Neuronal stem cell (in vitro differentiated cells): ENCODE measurements at regions not wholly inside any gene's neighbourhood (a gene's known extent, or its start where the extent isn't known, plus 50 kb on each side); places are given as distances from the start of the nearest gene placed in this dataset.
A peak's percentile ranks its signal among the peaks of the same experiment; 100 is the strongest.

Source experiments
- DNase-seq: peaks from one replicate; pipeline ENCODE4 v3.0.0-alpha.2; 2013; ENCODE audit warnings: low spot score
- H2AFZ ChIP-seq: one replicate; pipeline ENCODE4 v1.6.1; 2013; ENCODE audit warnings: mild to moderate bottlenecking, low read length, inconsistent platforms
- H2AK5ac ChIP-seq: 2 replicates; pipeline ENCODE4 v1.6.1; 2013; ENCODE audit warnings: low read depth, mild to moderate bottlenecking, inconsistent platforms, low read length, moderate library complexity, mixed read lengths
- H2BK120ac ChIP-seq: 2 replicates; pipeline ENCODE4 v1.6.1; 2013; ENCODE audit warnings: low read depth, mild to moderate bottlenecking, inconsistent platforms, low read length, moderate library complexity, mixed read lengths
- H2BK12ac ChIP-seq: one replicate; pipeline ENCODE4 v1.6.1; 2013; ENCODE audit warnings: low read length, inconsistent platforms
- H2BK15ac ChIP-seq: 2 replicates; pipeline ENCODE4 v1.6.1; 2013; ENCODE audit warnings: mild to moderate bottlenecking, low read length, inconsistent platforms, mixed read lengths
- H2BK5ac ChIP-seq: one replicate; pipeline ENCODE4 v1.6.1; 2013; ENCODE audit warnings: inconsistent platforms, mild to moderate bottlenecking, low read length, moderate library complexity
- H3K14ac ChIP-seq: one replicate; pipeline ENCODE4 v1.6.1; 2013; ENCODE audit warnings: low read length, inconsistent platforms
- H3K18ac ChIP-seq: 2 replicates; pipeline ENCODE4 v1.6.1; 2013; ENCODE audit warnings: low read length, inconsistent platforms
- H3K23ac ChIP-seq: 2 replicates; pipeline ENCODE4 v1.6.1; 2013; ENCODE audit warnings: low read depth, mild to moderate bottlenecking, mixed read lengths, low read length, inconsistent platforms; ENCODE audit not compliant: poor library complexity
- H3K27ac ChIP-seq: replicated peaks from 3 replicates; pipeline ENCODE4 v1.5.1; 2013; ENCODE audit warnings: low read length, inconsistent platforms
- H3K27me3 ChIP-seq, 3 experiments: 2 replicates each; pipeline ENCODE4 v1.6.1; 2013; ENCODE audit warnings: low read length in 3 of 3, mild to moderate bottlenecking in 2 of 3, inconsistent platforms in 1 of 3, low read depth in 1 of 3, mixed read lengths in 1 of 3, moderate library complexity in 1 of 3; ENCODE audit not compliant: control insufficient read depth in 3 of 3, insufficient read depth in 3 of 3
- H3K36me3 ChIP-seq, 2 donors: replicated peaks in 1 of 2; 2 replicates each; pipeline ENCODE4 v1.6.1; 2013; ENCODE audit warnings: low read length in 2 of 2; ENCODE audit not compliant: control insufficient read depth in 2 of 2, insufficient read depth in 2 of 2
- H3K4ac ChIP-seq: 2 replicates; pipeline ENCODE4 v1.6.1; 2013; ENCODE audit warnings: inconsistent platforms, mild to moderate bottlenecking, low read length, moderate library complexity
- H3K4me1 ChIP-seq, 2 donors: 1 replicate in 1 of 2; 2 replicates in 1 of 2; pipeline ENCODE4 v1.6.1; 2013; ENCODE audit warnings: low read length in 2 of 2, low read depth in 1 of 2; ENCODE audit not compliant: control insufficient read depth in 2 of 2, insufficient read depth in 1 of 2
- H3K4me2 ChIP-seq: one replicate; pipeline ENCODE4 v1.6.1; 2013; ENCODE audit warnings: mild to moderate bottlenecking, low read length, inconsistent platforms; ENCODE audit not compliant: insufficient read depth, poor library complexity, severe bottlenecking
- H3K4me3 ChIP-seq, 2 donors: 2 replicates each; pipeline ENCODE4 v1.5.1; 2013; ENCODE audit warnings: low read length in 2 of 2, mild to moderate bottlenecking in 2 of 2, inconsistent platforms in 1 of 2, moderate library complexity in 1 of 2
- H3K79me1 ChIP-seq: one replicate; pipeline ENCODE4 v1.6.1; 2013; ENCODE audit warnings: low read depth, mild to moderate bottlenecking, inconsistent platforms, low read length, moderate library complexity
- H3K9ac ChIP-seq: one replicate; pipeline ENCODE4 v1.6.1; 2013; ENCODE audit warnings: mild to moderate bottlenecking, low read depth, low read length, inconsistent platforms; ENCODE audit not compliant: poor library complexity
- H3K9me3 ChIP-seq, 2 donors: replicated peaks in 1 of 2; 2 replicates each; pipeline versions ENCODE3 to v1.6.1; 2013; ENCODE audit warnings: low read length in 2 of 2, mild to moderate bottlenecking in 2 of 2, inconsistent platforms in 1 of 2, low read depth in 1 of 2, mixed read lengths in 1 of 2, moderate library complexity in 1 of 2; ENCODE audit not compliant: control insufficient read depth in 2 of 2, insufficient read depth in 1 of 2
- H4K8ac ChIP-seq: one replicate; pipeline ENCODE4 v1.6.1; 2013; ENCODE audit warnings: low read depth, mild to moderate bottlenecking, inconsistent platforms, low read length, moderate library complexity
- H4K91ac ChIP-seq: one replicate; pipeline ENCODE4 v1.6.1; 2013; ENCODE audit warnings: low read length, low read depth, mild to moderate bottlenecking, inconsistent platforms; ENCODE audit not compliant: poor library complexity
- WGBS, 2 donors: extraction: QIAGEN DNeasy Blood & Tissue Kit; methylation state at CpG; one replicate each; pipeline ENCODE4 v1.1.7; 2013; ENCODE audit warnings: missing lambda C conversion rate in 2 of 2, mixed read lengths in 1 of 2; ENCODE audit not compliant: insufficient read length in 2 of 2, insufficient replicate concordance in 1 of 2; ENCODE audit errors: extremely low coverage in 2 of 2; 5-methylcytosine and 5-hydroxymethylcytosine counted together

- H3K4ac ChIP-seq = no peak overlapping the region
Observed at GRCh38 chr5:158593925-158594324, 505.8 kb downstream of the EBF1 start.

GRCh38 chr5:158591301-158591863, 508.3 kb downstream of the EBF1 start:
- peak; percentile 47 for DNase-seq
- Histone ChIP-seq H2AK5ac (no peak overlapping the region), H3K4me3 (no peak overlapping the region), H2AFZ (peak overlapping the region; percentile 63), H3K79me1 (no peaks in the 10 kb centered on the region), H3K23ac (no peak overlapping the region), H3K4me1 (peaks cover 14 to 15% of the 10 kb centered on the region in 2 donors), H3K18ac (no peak overlapping the region), H2BK12ac (no peak overlapping the region), H4K8ac (no peak overlapping the region), H3K36me3 (no peaks in the 10 kb centered on the region), H2BK120ac (no peak overlapping the region), H3K9me3 (no peaks in the 10 kb centered on the region), H3K4me2 (no peak overlapping the region), H3K9ac (no peak overlapping the region), H2BK5ac (no peak overlapping the region), H2BK15ac (no peak overlapping the region), H3K14ac (no peak overlapping the region), H3K27ac (peak overlapping the region; percentile 82), H4K91ac (no peak overlapping the region), H3K4ac (no peak overlapping the region), H3K27me3 (no peaks in the 10 kb centered on the region)
- no CpG with 5 or more reads among the region's 7 CpGs for WGBS, 2 donors

More at GRCh38 chr5:158593925-158594324, 505.8 kb downstream of the EBF1 start:
- Histone ChIP-seq H3K4me3 (no peak overlapping the region), H3K9me3 (peaks cover 2 to 3% of the 10 kb centered on the region in 2 donors), H3K18ac (no peak overlapping the region), H2BK15ac (no peak overlapping the region), H2AFZ (no peak overlapping the region), H3K4me2 (no peak overlapping the region), H3K9ac (no peak overlapping the region), H3K27me3 (no peaks in the 10 kb centered on the region), H4K91ac (no peak overlapping the region), H3K14ac (no peak overlapping the region), H3K4me1 (peaks cover 12 to 15% of the 10 kb centered on the region in 2 donors), H3K27ac (no peak overlapping the region), H3K36me3 (no peaks in the 10 kb centered on the region), H3K23ac (no peak overlapping the region), H4K8ac (no peak overlapping the region), H2AK5ac (no peak overlapping the region), H2BK120ac (no peak overlapping the region), H2BK12ac (no peak overlapping the region), H2BK5ac (no peak overlapping the region), H3K79me1 (no peaks in the 10 kb centered on the region)
- DNase-seq = no peak
- no CpG with 5 or more reads among the region's 1 CpG for WGBS, 2 donors

DNA sequence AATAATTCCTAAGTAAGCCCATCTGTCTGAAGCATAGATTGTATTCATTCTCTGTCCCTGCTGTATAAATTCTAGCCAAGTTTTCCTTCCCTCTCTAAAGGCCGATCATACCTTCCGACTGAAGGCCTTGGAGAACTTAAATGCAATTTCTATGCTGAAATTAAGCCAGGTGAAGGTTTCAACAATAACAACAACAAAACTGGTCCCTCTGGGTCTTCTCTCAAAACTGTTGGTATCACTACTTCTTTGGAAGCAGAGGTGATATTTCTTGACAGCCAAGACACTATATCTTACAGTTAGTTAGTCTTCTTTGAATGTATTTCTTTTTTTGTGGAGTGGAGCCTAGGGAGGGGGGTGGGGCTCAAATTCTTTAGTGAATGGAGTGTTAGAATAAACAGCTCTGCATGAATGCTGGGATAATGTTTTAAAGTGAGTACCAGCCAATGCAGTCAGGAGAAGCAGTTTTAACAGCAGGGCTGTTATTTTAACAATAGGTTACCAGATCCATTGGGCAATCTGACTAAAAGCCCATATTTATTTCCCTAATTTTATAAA, 508.9 kb downstream of the EBF1 start:
- Histone ChIP-seq H2AK5ac (no peak overlapping the region), H3K79me1 (no peaks in the 10 kb centered on the region), H3K9me3 (no peaks in the 10 kb centered on the region), H2BK5ac (no peak overlapping the region), H3K27me3 (no peaks in the 10 kb centered on the region), H2BK120ac (no peak overlapping the region), H3K27ac (peak overlapping the region; percentile 26), H2BK15ac (no peak overlapping the region), H3K4me3 (no peak overlapping the region), H3K4ac (no peak overlapping the region), H3K14ac (no peak overlapping the region), H2BK12ac (no peak overlapping the region), H4K8ac (no peak overlapping the region), H3K23ac (no peak overlapping the region), H2AFZ (peak overlapping the region; percentile 1), H3K4me1 (peaks cover 14 to 15% of the 10 kb centered on the region in 2 donors), H3K36me3 (no peaks in the 10 kb centered on the region), H3K4me2 (no peak overlapping the region), H3K9ac (no peak overlapping the region), H3K18ac (no peak overlapping the region), H4K91ac (no peak overlapping the region)
- no CpG with 5 or more reads among the region's 2 CpGs for WGBS, 2 donors
- DNase-seq = no peak

DNA sequence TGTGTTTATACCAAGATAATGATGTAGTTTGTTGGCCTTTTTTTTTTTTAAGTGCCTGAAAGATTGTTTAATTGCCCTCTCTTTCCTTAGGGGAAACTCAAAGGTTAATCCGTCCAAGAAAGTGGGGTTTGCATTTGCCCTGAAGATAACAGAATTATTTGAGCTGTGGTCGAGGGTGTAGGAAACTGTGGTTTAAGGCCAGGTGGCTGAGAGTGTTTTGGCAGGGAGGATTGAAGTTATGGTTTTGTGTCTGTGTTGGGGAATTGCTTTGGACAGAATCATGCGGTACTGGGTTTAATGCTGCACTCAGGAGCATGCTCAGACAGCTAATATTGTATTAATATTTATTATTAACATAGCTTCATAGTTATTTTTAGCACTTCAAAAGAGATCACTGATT, 509.8 kb downstream of the EBF1 start:
- Histone ChIP-seq H3K14ac (no peak overlapping the region), H4K91ac (no peak overlapping the region), H2BK12ac (no peak overlapping the region), H2AFZ (no peak overlapping the region), H3K27ac (no peak overlapping the region), H3K4me2 (no peak overlapping the region), H2BK5ac (no peak overlapping the region), H3K18ac (no peak overlapping the region), H3K27me3 (no peaks in the 10 kb centered on the region), H3K4me3 (no peak overlapping the region), H2AK5ac (no peak overlapping the region), H3K23ac (no peak overlapping the region), H4K8ac (no peak overlapping the region), H3K36me3 (no peaks in the 10 kb centered on the region), H3K4ac (no peak overlapping the region), H3K79me1 (no peaks in the 10 kb centered on the region), H3K9ac (no peak overlapping the region), H3K4me1 (peaks cover 14 to 15% of the 10 kb centered on the region in 2 donors), H3K9me3 (no peaks in the 10 kb centered on the region), H2BK15ac (no peak overlapping the region), H2BK120ac (no peak overlapping the region)
- no CpG with 5 or more reads among the region's 3 CpGs for WGBS, 2 donors
- no peak for DNase-seq
